Caco-2 (cell line): ENCODE measurements at regions not wholly inside any gene's neighbourhood (a gene's known extent, or its start where the extent isn't known, plus 50 kb on each side); places are given as distances from the start of the nearest gene placed in this dataset.

Experiments
- BruUV-seq: library from RNA; stranded (reverse); fragments of 400-500 nt; replicated peaks from 2 replicates; lab custom pipeline; 2021; lab: Mats Ljungman, UMichigan
- CTCF ChIA-PET: fragments of 300-600 bp; sonication (Branson Sonifier 250); formaldehyde crosslinking; loops from one replicate; lab custom pipeline; 2022; ENCODE audit warnings: antibody characterized with exemption; lab: Charles Lee
- POLR2A ChIA-PET: fragments of 300-600 bp; sonication (Branson Sonifier 250); formaldehyde crosslinking; loops from one replicate; lab custom pipeline; 2022; ENCODE audit warnings: antibody characterized with exemption; lab: Charles Lee
- DNase-seq, 2 experiments: peaks; one replicate each; pipeline versions ENCODE4 v3.0.0 to v3.0.0-alpha.2; 2020 to 2022
- H3K27me3 ChIP-seq: replicated peaks from 2 replicates; pipeline ENCODE4 v1.6.0; 2011; ENCODE audit warnings: low read length; ENCODE audit not compliant: control insufficient read depth, insufficient read depth
- H3K36me3 ChIP-seq: 2 replicates; pipeline ENCODE4 v1.5.1; 2011; ENCODE audit warnings: low read length; ENCODE audit not compliant: control insufficient read depth, insufficient read depth
- H3K4me1 ChIP-seq: fragments of 250-450 bp; sonication (Bioruptor Pico); 2 replicates; pipeline ENCODE4 v1.5.1; 2020; ENCODE audit warnings: mild to moderate bottlenecking
- H3K4me3 ChIP-seq: 2 replicates; pipeline ENCODE4 v1.5.1; 2011; ENCODE audit warnings: low read depth, mild to moderate bottlenecking, control low read depth, low read length
- H3K9me3 ChIP-seq: fragments of 250-450 bp; sonication (Bioruptor Pico); 2 replicates; pipeline ENCODE4 v1.5.1; 2020; ENCODE audit warnings: mild to moderate bottlenecking, moderate library complexity
- H3K27ac Mint-ChIP-seq: one replicate; pipeline ENCODE4 v1.8.0; 2022; ENCODE audit warnings: mixed read lengths; ENCODE audit not compliant: unreplicated experiment
- H3K27me3 Mint-ChIP-seq: one replicate; pipeline ENCODE4 v1.8.0; 2022; ENCODE audit warnings: mixed read lengths; ENCODE audit not compliant: insufficient read depth, unreplicated experiment
- H3K36me3 Mint-ChIP-seq: one replicate; pipeline ENCODE4 v1.8.0; 2022; ENCODE audit warnings: mild to moderate bottlenecking, mixed read lengths; ENCODE audit not compliant: insufficient read depth, unreplicated experiment
- H3K4me1 Mint-ChIP-seq: one replicate; pipeline ENCODE4 v1.8.0; 2022; ENCODE audit warnings: low read depth, mixed read lengths; ENCODE audit not compliant: unreplicated experiment
- H3K4me3 Mint-ChIP-seq: one replicate; pipeline ENCODE4 v1.8.0; 2022; ENCODE audit warnings: mild to moderate bottlenecking, moderate library complexity, mixed read lengths; ENCODE audit not compliant: unreplicated experiment
- H3K9me3 Mint-ChIP-seq: one replicate; pipeline ENCODE4 v1.8.0; 2022; ENCODE audit warnings: mixed read lengths; ENCODE audit not compliant: unreplicated experiment
- intact Hi-C: fragments of 100-400 bp; cut with micrococcal nuclease; formaldehyde crosslinking; loops from one replicate; pipeline ENCODE4 v1.10.0; 2022; ENCODE audit not compliant: unreplicated experiment
- TF ChIP-seq, protein P1 (sequence below), 2 experiments: fragments of 200-600 bp in 1 of 2; IDR thresholded peaks; 1 replicate in 1 of 2; 2 replicates in 1 of 2; pipeline versions ENCODE4 v1.5.1 to v1.8.0; 2011 to 2022; ENCODE audit warnings: antibody characterized with exemption in 1 of 2, control low read depth in 1 of 2, inconsistent platforms in 1 of 2, low read depth in 1 of 2, low read length in 1 of 2, mild to moderate bottlenecking in 1 of 2, moderate library complexity in 1 of 2; ENCODE audit not compliant: insufficient read depth in 1 of 2, severe bottlenecking in 1 of 2, unreplicated experiment in 1 of 2

DNA sequence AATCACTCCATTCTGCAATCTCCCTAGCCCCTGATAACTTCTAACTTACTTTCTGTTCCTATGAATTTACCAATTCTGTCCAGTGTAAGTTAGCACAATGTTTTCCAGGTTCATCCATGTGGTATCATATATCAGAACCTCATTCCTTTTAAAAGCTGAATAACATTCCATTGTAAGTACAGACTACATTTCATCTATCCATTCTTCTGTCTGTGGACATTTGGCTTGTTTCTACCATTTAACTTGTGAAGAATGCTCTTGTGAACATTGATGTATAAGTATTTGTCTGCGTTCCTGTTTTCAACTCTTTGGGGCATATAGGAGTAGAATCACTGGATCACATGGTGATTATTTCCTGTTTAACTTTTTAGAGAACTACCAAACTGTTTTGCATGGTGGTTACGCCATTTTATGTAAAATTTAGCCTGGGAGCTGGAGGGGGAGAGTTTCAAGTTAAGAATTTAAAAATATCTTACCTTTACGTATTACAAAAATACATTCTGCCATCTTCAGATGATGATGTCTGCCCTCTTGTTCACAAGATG is 156.5 kb downstream of the BTBD3 start:
- CTCF ChIA-PET, result no interaction called here

DNA sequence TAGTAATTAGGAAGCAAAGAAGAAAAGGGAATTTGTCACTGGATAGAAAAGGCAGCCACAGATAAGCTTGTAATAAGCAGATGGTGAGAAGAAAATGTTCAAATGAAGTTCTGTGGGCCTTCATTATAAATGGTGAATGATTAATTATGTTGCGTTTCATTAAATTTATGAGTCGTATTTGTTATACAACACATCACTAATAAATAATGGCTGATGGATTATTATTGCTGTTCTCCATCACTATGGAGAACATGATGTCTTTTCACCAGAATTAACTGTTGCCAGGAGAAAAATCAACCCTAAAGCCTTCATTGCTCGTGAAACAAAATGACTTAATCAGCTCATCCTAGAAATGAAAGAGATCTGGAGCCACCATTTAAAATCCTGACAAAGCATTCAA is 158.5 kb downstream of the BTBD3 start:
- no peak for DNase-seq
- no peak overlapping the region for H3K4me3 ChIP-seq
- H3K4me3 Mint-ChIP-seq, result no peak overlapping the region
- no peaks in the 10 kb centered on the region for H3K36me3 Mint-ChIP-seq
- ChIA-PET POLR2A (no interaction called here), CTCF (no interaction called here)
- H3K36me3 ChIP-seq, result no peaks in the 10 kb centered on the region
- no peaks in the 10 kb centered on the region for H3K9me3 ChIP-seq
- no TSS peak for BruUV-seq
- intact Hi-C loops, result no loop called here
- TF ChIP-seq, protein P1, sequence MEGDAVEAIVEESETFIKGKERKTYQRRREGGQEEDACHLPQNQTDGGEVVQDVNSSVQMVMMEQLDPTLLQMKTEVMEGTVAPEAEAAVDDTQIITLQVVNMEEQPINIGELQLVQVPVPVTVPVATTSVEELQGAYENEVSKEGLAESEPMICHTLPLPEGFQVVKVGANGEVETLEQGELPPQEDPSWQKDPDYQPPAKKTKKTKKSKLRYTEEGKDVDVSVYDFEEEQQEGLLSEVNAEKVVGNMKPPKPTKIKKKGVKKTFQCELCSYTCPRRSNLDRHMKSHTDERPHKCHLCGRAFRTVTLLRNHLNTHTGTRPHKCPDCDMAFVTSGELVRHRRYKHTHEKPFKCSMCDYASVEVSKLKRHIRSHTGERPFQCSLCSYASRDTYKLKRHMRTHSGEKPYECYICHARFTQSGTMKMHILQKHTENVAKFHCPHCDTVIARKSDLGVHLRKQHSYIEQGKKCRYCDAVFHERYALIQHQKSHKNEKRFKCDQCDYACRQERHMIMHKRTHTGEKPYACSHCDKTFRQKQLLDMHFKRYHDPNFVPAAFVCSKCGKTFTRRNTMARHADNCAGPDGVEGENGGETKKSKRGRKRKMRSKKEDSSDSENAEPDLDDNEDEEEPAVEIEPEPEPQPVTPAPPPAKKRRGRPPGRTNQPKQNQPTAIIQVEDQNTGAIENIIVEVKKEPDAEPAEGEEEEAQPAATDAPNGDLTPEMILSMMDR (IDR thresholded peaks at IDR 0.05; ENCODE audit: insufficient read depth in 1 of 2, low read depth in 1 of 2, low read length in 1 of 2, severe bottlenecking in 1 of 2, unreplicated experiment in 1 of 2), result no peak
- H3K27me3 ChIP-seq, result no peaks in the 10 kb centered on the region; the same call in 1 of the 2 replicates
- H3K9me3 Mint-ChIP-seq, result no peaks in the 10 kb centered on the region
- no peaks in the 10 kb centered on the region for H3K4me1 ChIP-seq
- H3K27ac Mint-ChIP-seq, result no peak overlapping the region
- peaks cover 13% of the 10 kb centered on the region for H3K27me3 Mint-ChIP-seq
- no peaks in the 10 kb centered on the region for H3K4me1 Mint-ChIP-seq

More for the DNA sequence above, 156.5 kb downstream of the BTBD3 start:
- H3K36me3 Mint-ChIP-seq, result no peaks in the 10 kb centered on the region
- peaks cover 5% of the 10 kb centered on the region for H3K27me3 Mint-ChIP-seq
- H3K27ac Mint-ChIP-seq, result no peak overlapping the region
- H3K9me3 ChIP-seq, result no peaks in the 10 kb centered on the region
- TF ChIP-seq, protein P1 (IDR thresholded peaks at IDR 0.05; ENCODE audit: insufficient read depth in 1 of 2, low read depth in 1 of 2, low read length in 1 of 2, severe bottlenecking in 1 of 2, unreplicated experiment in 1 of 2), result no peak
- H3K36me3 ChIP-seq, result no peaks in the 10 kb centered on the region
- no TSS peak for BruUV-seq
- no peak overlapping the region for H3K4me3 Mint-ChIP-seq
- no peaks in the 10 kb centered on the region; the same call in 1 of the 2 replicates for H3K27me3 ChIP-seq
- H3K4me1 Mint-ChIP-seq, result no peaks in the 10 kb centered on the region
- H3K4me3 ChIP-seq, result no peak overlapping the region
- no peaks in the 10 kb centered on the region for H3K9me3 Mint-ChIP-seq
- no peaks in the 10 kb centered on the region for H3K4me1 ChIP-seq
- POLR2A ChIA-PET, result no interaction called here
- no peak for DNase-seq
- intact Hi-C loops, result no loop called here

DNA sequence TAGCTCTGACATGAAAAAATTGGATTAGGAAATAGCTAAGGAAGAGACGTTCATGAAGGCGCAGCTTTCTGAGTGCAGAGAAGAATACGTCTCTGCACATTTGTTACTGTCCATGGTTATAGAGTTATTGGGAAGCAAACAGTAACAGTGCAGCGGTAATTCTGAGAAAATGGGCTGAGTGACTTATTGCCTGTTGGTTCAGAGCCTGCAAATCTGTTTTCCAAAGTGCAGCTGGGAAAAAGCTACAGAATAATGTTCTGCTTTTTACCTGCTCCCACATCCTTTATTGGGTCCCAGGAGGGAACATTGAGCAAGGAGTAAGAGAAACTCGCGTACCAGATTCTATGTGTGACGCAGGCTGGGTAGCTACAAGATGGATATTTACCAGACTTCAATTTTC is 160.2 kb downstream of the BTBD3 start:
- H3K27ac Mint-ChIP-seq, result no peak overlapping the region
- no peak overlapping the region for H3K4me3 Mint-ChIP-seq
- TF ChIP-seq, protein P1 (IDR thresholded peaks at IDR 0.05; ENCODE audit: insufficient read depth in 1 of 2, low read depth in 1 of 2, low read length in 1 of 2, severe bottlenecking in 1 of 2, unreplicated experiment in 1 of 2), result no peak
- no peaks in the 10 kb centered on the region for H3K36me3 ChIP-seq
- H3K4me3 ChIP-seq, result no peak overlapping the region
- intact Hi-C loops, result no loop called here
- no peaks in the 10 kb centered on the region for H3K4me1 Mint-ChIP-seq
- H3K9me3 ChIP-seq, result no peaks in the 10 kb centered on the region
- H3K27me3 ChIP-seq, result no peaks in the 10 kb centered on the region; the same call in 1 of the 2 replicates
- H3K4me1 ChIP-seq, result no peaks in the 10 kb centered on the region
- H3K9me3 Mint-ChIP-seq, result no peaks in the 10 kb centered on the region
- CTCF ChIA-PET, result no interaction called here
- no peak for DNase-seq
- no peaks in the 10 kb centered on the region for H3K36me3 Mint-ChIP-seq
- POLR2A ChIA-PET, result no interaction called here
- peaks cover 16% of the 10 kb centered on the region for H3K27me3 Mint-ChIP-seq
- BruUV-seq, result no TSS peak
